ENCODE measurements at regions not wholly inside any gene's neighbourhood (a gene's known extent, or its start where the extent isn't known, plus 50 kb on each side); places are given as distances from the start of the nearest gene placed in this dataset.

- 35 to 50% (median 40%) methylated on average over 4 of the region's 4 CpGs for WGBS, 3 donors
- ATAC-seq (no peak), DNase-seq (no peak)
- intact Hi-C loops (cut with DNase I): no loop called here
- Histone ChIP-seq H3K4me3 (no peak overlapping the region), H3K36me3 (ENCODE audit: insufficient read depth in 1 of 2, low read depth in 1 of 2) (no peaks in the 10 kb centered on the region), H3K27ac (no peak overlapping the region), H3K9me3 (no peaks in the 10 kb centered on the region), H3K27me3 (ENCODE audit: insufficient read depth in 3 of 3, low read length in 2 of 3) (no peaks in the 10 kb centered on the region), H3K4me1 (no peaks in the 10 kb centered on the region)
- no peak for TF ChIP-seq CTCF (IDR thresholded peaks at IDR 0.05)
Observed at GRCh38 chr18:25650201-25650941, 298.4 kb upstream of the ZNF521 start.

- H3K36me3 ChIP-seq (ENCODE audit: insufficient read depth in 1 of 2, low read depth in 1 of 2): no peaks in the 10 kb centered on the region
- no peak for DNase-seq
- H3K27ac ChIP-seq: no peak overlapping the region
- H3K4me1 ChIP-seq: no peaks in the 10 kb centered on the region
- no peaks in the 10 kb centered on the region for H3K9me3 ChIP-seq
- ATAC-seq: no peak
- no peaks in the 10 kb centered on the region for H3K27me3 ChIP-seq (ENCODE audit: insufficient read depth in 3 of 3, low read length in 2 of 3)
- TF ChIP-seq CTCF (IDR thresholded peaks at IDR 0.05): no peak
- no peak overlapping the region for H3K4me3 ChIP-seq
- intact Hi-C loops (cut with DNase I): no loop called here
Observed at GRCh38 chr18:25648716-25649260, 296.8 kb upstream of the ZNF521 start.

- no peak for TF ChIP-seq CTCF (IDR thresholded peaks at IDR 0.05)
- no peak overlapping the region for H3K4me3 ChIP-seq
- H3K36me3 ChIP-seq (ENCODE audit: insufficient read depth in 1 of 2, low read depth in 1 of 2): no peaks in the 10 kb centered on the region
- intact Hi-C loops (cut with DNase I): no loop called here
- ATAC-seq: no peak
- H3K27ac ChIP-seq: no peak overlapping the region
- WGBS, 3 donors: 95 to 100% (median 97%) methylated on average over 3 of the region's 3 CpGs
- no peak for DNase-seq
- H3K27me3 ChIP-seq (ENCODE audit: insufficient read depth in 3 of 3, low read length in 2 of 3): no peaks in the 10 kb centered on the region
- no peaks in the 10 kb centered on the region for H3K9me3 ChIP-seq
- H3K4me1 ChIP-seq: no peaks in the 10 kb centered on the region
Observed at GRCh38 chr18:25647404-25647803, 295.4 kb upstream of the ZNF521 start.

- Histone ChIP-seq H3K27me3 (ENCODE audit: insufficient read depth in 3 of 3, low read length in 2 of 3) (no peaks in the 10 kb centered on the region), H3K27ac (no peak overlapping the region)
- ATAC-seq: no peak
Observed at GRCh38 chr18:25646971-25647370, 295.0 kb upstream of the ZNF521 start.

More at GRCh38 chr18:25646971-25647370, 295.0 kb upstream of the ZNF521 start:
- Histone ChIP-seq H3K4me3 (no peak overlapping the region), H3K36me3 (ENCODE audit: insufficient read depth in 1 of 2, low read depth in 1 of 2) (no peaks in the 10 kb centered on the region), H3K9me3 (no peaks in the 10 kb centered on the region), H3K4me1 (no peaks in the 10 kb centered on the region)
- no peak for DNase-seq
- TF ChIP-seq CTCF (IDR thresholded peaks at IDR 0.05): no peak
- intact Hi-C loops (cut with DNase I): no loop called here
